ENCODE measurements at regions not wholly inside any gene's neighbourhood (a gene's known extent, or its start where the extent isn't known, plus 50 kb on each side); places are given as distances from the start of the nearest gene placed in this dataset.

GRCh38 chr17:13346081-13346533 is 255.6 kb downstream of the HS3ST3A1 start:
- no peak overlapping the region for H3K4me3 ChIP-seq (ENCODE audit: low read depth, low read length)
- ChIA-PET POLR2A (no interaction called here), CTCF (interaction anchor here (2.3 kb wide), 1 partner anchor 9 kb away, joined by 10 read pairs; no protein-coding TSS in a partner anchor)
- no peaks in the 10 kb centered on the region for H3K4me1 ChIP-seq (ENCODE audit: control insufficient read depth, insufficient read depth, low read length)
- H3K9me3 ChIP-seq (ENCODE audit: control insufficient read depth, insufficient read depth, low read depth, low read length), result no peaks in the 10 kb centered on the region
- TF ChIP-seq KLF7 (tag by site-specific recombination; IDR thresholded peaks at IDR 0.05; ENCODE audit: borderline replicate concordance) (no peak), ZNF133 (tag by site-specific recombination; IDR thresholded peaks at IDR 0.05) (no peak), ELK4 (IDR thresholded peaks at IDR 0.05; ENCODE audit: borderline replicate concordance, low read depth, low read length) (no peak)
- no peaks in the 10 kb centered on the region for H3K36me3 ChIP-seq (ENCODE audit: control insufficient read depth in 2 of 2, insufficient read depth in 1 of 2, low read length in 2 of 2)
- no peak overlapping the region for H3K27ac ChIP-seq (ENCODE audit: extremely low read depth, low read depth, low read length)

- CTCF ChIA-PET, result interaction anchor here (0.6 to 3.2 kb wide), 6 partner anchors 8 to 259 kb away, joined by 3 to 21 read pairs (median 6); no protein-coding TSS in a partner anchor
- H3K9me3 ChIP-seq (ENCODE audit: control insufficient read depth, insufficient read depth, low read depth, low read length), result no peaks in the 10 kb centered on the region
- TF ChIP-seq ZBTB48 (tag by site-specific recombination; IDR thresholded peaks at IDR 0.05) (no peak), GLI4 (tag by site-specific recombination; IDR thresholded peaks at IDR 0.05) (no peak), ZNF114 (tag by site-specific recombination; IDR thresholded peaks at IDR 0.05) (no peak), PBX3 (CRISPR knock-in tag; IDR thresholded peaks at IDR 0.05) (no peak), OSR2 (tag by site-specific recombination; IDR thresholded peaks at IDR 0.05) (no peak)
- POLR2A ChIA-PET, result no interaction called here
- no peaks in the 10 kb centered on the region for H3K36me3 ChIP-seq (ENCODE audit: control insufficient read depth in 2 of 2, insufficient read depth in 1 of 2, low read length in 2 of 2)
- H3K4me3 ChIP-seq (ENCODE audit: low read depth, low read length), result no peak overlapping the region
- H3K4me1 ChIP-seq (ENCODE audit: control insufficient read depth, insufficient read depth, low read length), result no peaks in the 10 kb centered on the region; the same call in 1 of the 2 replicates
- H3K27ac ChIP-seq (ENCODE audit: extremely low read depth, low read depth, low read length), result no peak overlapping the region
These were observed 263.3 kb downstream of the HS3ST3A1 start for GRCh38 chr17:13338421-13338820.

GRCh38 chr17:13337864-13338371 is 263.8 kb downstream of the HS3ST3A1 start:
- H3K36me3 ChIP-seq (ENCODE audit: control insufficient read depth in 2 of 2, insufficient read depth in 1 of 2, low read length in 2 of 2), result no peaks in the 10 kb centered on the region
- no peak overlapping the region for H3K4me3 ChIP-seq (ENCODE audit: low read depth, low read length)
- ChIA-PET POLR2A (no interaction called here), CTCF (interaction anchor here (0.6 to 3.2 kb wide), 18 partner anchors 8 to 964 kb away, joined by 3 to 21 read pairs (median 4); no protein-coding TSS in a partner anchor)
- no peak overlapping the region for H3K27ac ChIP-seq (ENCODE audit: extremely low read depth, low read depth, low read length)
- no peaks in the 10 kb centered on the region; the same call in 1 of the 2 replicates for H3K4me1 ChIP-seq (ENCODE audit: control insufficient read depth, insufficient read depth, low read length)
- no peaks in the 10 kb centered on the region for H3K9me3 ChIP-seq (ENCODE audit: control insufficient read depth, insufficient read depth, low read depth, low read length)
- no peak for TF ChIP-seq TSHZ1 (tag by site-specific recombination; IDR thresholded peaks at IDR 0.05; ENCODE audit: borderline replicate concordance)
- peak; percentile 38; the same call in 1 of the 2 replicates for TF ChIP-seq ZBTB17 (tag by site-specific recombination; IDR thresholded peaks at IDR 0.05)
- no peak for TF ChIP-seq ZNF623 (tag by site-specific recombination; IDR thresholded peaks at IDR 0.05)
- TF ChIP-seq CTCF (tag by site-specific recombination; IDR thresholded peaks at IDR 0.05), result peak; percentile 57; the same call in 1 of the 2 replicates
- peak; percentile 66 for TF ChIP-seq PRDM1 (tag by site-specific recombination; IDR thresholded peaks at IDR 0.05)
- TF ChIP-seq ZNF362 (tag by site-specific recombination; IDR thresholded peaks at IDR 0.05), result peak; percentile 77
- TF ChIP-seq ZNF654 (tag by site-specific recombination; IDR thresholded peaks at IDR 0.05; ENCODE audit: low read depth), result peak; percentile 87
- TF ChIP-seq ZNF2 (tag by site-specific recombination; IDR thresholded peaks at IDR 0.05), result peak; percentile 29; the same call in 1 of the 2 replicates
- no peak for TF ChIP-seq ZNF571 (tag by site-specific recombination; IDR thresholded peaks at IDR 0.05)
- no peak for TF ChIP-seq AEBP2 (tag by site-specific recombination; IDR thresholded peaks at IDR 0.05; ENCODE audit: borderline replicate concordance)
- no peak for TF ChIP-seq ZNF350 (tag by site-specific recombination; IDR thresholded peaks at IDR 0.05)
- peak; percentile 77 for TF ChIP-seq ZNF335 (tag by site-specific recombination; conservative IDR thresholded peaks at IDR 0.05)
- no peak for TF ChIP-seq ZBTB1 (tag by site-specific recombination; IDR thresholded peaks at IDR 0.05)
